Sciatic nerve (tissue), 2 donors: ENCODE measurements at regions not wholly inside any gene's neighbourhood (a gene's known extent, or its start where the extent isn't known, plus 50 kb on each side); places are given as distances from the start of the nearest gene placed in this dataset.
A peak's percentile ranks its signal among the peaks of the same experiment; 100 is the strongest.

ENCODE experiments used
- ATAC-seq: fragments of 200-7000 bp; cut with Tn5 transposase; one replicate; pipeline ENCODE4 v1.9.1; 2020; ENCODE audit warnings: mild to moderate bottlenecking, moderate library complexity
- DNase-seq: peaks from one replicate; pipeline ENCODE4 v3.0.0-alpha.2; 2020; ENCODE audit warnings: low spot score
- intact Hi-C: fragments of 100-400 bp; cut with DNase I; formaldehyde crosslinking; loops from one replicate; pipeline ENCODE4 v1.14.2; 2022
- donor health status: DM: no; HTN: no; CAD: no.
- donor health status: DM: no; HTN: no; CAD: no.

DNA sequence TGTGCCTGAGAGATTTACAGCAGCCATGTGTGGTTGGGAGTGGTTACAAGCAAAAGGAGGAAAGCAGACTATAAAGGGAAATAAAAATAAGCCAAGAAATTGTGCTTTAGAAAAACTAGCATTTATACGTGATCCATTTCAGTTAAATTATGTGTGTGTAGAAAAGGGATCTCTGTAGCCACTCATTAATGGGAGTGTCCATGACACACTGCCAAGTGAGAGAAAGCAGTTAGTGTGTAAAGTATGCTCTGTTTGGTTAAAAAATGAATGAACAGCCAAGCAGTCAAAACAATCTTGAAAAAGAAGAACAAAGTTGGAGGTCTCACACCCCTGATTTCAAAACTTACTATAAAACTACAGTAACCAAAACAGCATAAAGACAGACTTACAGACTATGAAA is 67.9 kb upstream of the GGTLC1 start:
- ATAC-seq, result no peak
- intact Hi-C loops, result no loop called here
- no peak for DNase-seq

DNA sequence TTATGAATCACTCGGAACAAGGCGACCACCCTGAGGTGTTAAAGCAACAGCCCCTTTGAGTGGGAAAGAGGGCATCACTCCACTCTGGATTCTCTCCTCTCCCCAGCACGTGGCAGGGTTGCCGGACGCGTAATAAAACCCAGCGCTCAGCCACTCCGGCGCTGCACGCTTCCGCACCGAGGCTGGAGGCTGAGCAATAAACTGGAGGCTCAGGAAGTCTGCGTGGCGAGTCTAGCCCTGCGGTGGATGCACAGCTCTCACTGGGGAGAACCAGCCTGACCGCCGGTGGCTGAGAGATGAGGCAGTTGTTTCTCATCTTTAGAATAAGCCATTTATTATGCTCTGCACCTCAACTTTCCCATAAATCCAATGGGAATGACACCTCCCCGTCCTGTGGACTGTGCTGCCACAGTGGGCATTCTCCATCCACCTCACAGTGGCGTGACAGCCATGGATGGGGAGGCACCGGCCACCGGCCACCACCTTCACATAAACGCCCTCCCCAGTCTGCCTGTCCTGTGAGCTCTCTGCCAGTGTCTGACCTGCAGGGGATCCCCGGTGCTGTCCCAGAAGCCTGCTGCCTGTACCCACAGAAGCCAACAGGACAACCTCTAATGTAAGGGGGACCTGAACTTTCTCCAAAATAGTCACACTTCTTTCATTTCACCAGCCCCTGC is 64.2 kb upstream of the GGTLC1 start:
- DNase-seq (no peak), ATAC-seq (no peak)
- intact Hi-C loops, result no loop called here

DNA sequence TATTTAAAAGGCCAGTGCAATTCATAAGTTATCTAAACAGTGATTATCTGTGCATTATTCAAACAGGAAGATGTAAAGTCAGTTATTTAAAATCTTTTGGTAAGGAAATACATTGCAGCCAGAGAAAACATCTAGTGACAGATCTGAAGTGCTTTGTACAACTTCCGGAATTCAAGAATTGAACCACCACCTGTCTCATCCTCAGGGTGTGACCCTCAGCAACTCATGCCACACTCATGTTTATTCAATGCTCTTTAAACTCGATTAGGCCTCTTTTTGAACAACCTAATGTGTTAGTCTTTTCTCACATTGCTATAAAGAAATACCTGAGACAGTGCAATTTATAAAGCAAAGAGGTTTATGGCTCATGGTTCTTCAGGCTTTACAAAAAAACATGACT is 62.6 kb upstream of the GGTLC1 start:
- intact Hi-C loops, result loop anchor here (2.0 kb wide), 1 partner anchor 44 kb away; no protein-coding TSS in a partner anchor
- ATAC-seq, result no peak
- no peak for DNase-seq

DNA sequence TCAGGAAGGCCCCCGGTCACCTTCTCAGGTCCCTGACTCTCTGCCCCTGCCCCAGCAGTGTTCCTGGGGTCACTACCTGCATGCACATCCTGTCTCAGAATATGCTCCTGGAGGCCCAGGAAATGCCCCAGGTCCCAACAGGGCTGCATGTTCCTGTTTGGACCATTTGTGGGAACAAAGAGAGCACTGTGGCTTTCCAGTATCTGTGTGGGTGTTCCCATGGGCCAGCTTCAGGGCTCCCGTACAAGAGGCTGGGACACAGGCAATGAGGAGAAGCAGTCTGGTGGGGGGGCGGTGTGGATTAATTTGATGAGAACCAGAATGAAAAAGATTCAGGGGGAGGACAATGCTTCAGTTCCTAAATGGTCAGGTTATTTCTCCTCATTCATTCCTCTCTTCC is 61.5 kb upstream of the GGTLC1 start:
- DNase-seq (no peak), ATAC-seq (peak; percentile 67)
- intact Hi-C loops, result loop anchor here (2.0 kb wide), 1 partner anchor 43 kb away; no protein-coding TSS in a partner anchor

DNA sequence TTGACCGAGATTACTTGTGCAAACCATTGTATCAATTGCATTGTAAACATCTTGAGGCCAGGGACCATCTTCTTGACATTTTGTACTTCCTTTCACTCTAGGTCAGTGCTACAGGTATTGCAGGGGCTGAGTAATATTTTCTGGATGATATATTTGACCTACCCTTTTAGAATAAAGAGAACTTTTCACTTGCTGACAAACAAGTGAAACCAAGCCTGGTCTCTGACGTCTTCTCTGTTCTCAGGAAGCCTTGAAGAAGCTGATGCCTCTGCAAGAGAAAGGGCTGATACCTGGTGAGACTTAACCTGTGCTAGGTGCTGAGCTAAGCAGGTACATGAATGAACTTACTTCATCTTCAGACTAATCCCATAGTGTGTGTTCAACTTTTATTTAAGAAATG is 60.5 kb upstream of the GGTLC1 start:
- ATAC-seq (no peak), DNase-seq (no peak)
- intact Hi-C loops, result no loop called here

DNA sequence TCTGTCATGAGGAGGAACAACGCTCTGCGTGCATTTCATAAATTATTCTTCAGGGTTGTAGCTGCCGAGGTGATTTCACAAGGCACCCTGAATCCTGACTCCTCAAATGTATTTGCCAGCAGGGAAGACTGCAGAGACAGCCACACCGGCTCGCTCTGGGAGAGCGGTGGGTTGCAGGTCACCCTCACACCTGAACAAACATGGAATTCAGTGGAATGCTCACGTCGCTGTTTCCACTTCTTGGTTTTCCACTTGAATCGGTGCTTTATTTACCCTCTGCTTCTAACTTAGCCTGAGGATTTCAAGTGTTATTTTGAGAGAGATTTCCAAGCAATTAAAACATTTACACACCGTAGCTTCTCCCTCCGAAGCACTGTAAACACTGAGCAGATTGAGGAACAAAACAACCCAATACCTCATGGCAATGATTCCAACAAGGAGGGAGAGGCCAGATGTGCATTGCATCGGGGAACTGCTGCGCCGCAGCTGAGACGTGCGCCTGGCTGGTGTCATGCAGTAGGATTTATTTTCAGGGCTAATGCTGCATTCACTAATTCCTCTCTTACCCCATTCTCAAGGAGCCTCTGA is 59.5 kb upstream of the GGTLC1 start:
- intact Hi-C loops, result no loop called here
- DNase-seq (no peak), ATAC-seq (peak; percentile 55)

DNA sequence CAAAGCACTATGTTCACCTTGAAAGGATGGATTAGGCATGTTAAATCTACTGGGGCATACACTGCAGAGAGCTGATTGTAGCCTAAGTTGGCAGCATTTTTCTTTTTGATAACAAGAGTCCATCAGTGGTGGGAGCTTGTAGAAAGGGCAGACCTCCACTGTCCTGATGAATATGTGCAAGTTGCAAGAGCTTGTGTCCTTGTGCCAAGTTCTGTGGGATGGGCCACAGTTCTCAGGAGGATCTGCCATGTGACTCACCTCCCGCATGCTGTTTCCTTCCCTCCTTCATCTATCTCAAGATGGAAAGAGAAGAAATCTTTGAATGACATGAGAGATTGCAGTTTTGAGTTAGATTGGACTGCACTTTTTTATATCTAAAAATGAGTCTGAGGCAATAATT is 58.3 kb upstream of the GGTLC1 start:
- intact Hi-C loops, result no loop called here
- no peak for DNase-seq
- ATAC-seq, result no peak

DNA sequence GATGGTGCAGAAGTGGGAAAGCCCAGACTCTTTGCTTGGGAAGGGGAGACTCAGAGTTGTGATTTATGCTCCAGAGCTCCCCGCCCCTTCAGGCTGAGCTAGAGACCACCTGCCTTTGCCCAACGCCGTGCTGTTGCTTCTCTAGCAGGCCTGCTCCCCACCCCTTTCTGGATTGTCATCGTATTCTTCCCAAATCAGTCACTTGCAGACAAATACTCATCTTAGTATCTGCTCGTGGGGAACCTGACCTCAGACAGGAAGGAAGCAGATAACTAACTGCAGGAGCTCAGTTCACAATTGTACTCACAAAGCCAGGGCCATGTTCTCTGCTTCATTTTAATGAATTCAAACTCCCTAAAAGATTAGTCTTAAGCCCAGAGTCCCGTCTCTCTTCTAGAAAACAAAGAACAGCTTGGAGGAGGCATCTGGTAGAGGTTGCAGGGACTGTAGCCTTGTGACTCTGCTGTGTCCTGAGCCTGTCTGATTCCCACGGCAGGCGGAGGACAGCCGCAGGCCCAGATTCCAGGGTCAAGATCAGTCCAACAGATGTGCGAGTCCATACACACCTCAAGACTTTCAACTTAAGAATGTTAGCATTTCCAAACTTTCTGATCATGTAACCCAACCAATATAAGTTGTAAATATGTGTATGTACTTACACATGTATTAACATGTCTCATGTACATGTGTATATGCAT is 57.2 kb upstream of the GGTLC1 start:
- DNase-seq (no peak), ATAC-seq (peak; percentile 38)
- intact Hi-C loops, result no loop called here

DNA sequence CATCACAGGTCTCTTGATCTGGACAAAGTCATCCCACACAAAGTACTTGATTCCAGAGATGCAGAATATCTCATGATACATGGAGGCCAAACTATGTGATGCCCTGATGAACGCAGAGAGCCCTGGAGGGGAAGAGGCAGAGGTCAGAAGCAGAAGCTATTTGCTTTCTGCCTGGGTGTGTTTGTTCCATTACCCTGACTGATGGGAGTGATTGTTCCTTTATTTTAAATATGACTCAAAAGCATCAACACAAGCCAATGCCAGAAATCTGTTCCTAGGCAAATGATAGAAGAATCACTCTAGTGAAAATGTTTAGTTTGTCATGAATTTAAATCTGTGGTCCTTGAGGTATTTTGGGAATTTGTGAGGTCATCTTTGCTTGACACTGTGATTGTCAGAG is 54.7 kb upstream of the GGTLC1 start:
- intact Hi-C loops, result no loop called here
- ATAC-seq, result no peak
- no peak for DNase-seq

DNA sequence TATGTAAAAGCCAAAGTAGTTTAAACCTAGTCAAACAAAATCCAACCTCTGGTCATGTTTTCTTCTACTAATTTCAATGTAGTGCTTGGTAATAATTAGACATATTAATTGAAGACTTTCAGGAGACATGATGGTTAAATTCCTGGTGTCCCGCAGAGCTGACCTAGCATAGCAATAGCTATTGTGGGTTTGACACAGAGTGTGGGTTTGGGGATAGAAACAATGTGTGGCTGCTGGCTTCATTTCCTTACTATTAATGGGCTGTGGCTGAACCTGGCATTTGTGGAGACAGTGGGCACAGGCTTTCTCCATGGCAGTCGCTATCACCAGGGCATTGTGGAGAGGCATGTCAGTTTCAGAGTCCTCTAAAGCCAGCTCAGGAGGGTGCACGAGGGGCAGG is 54.1 kb upstream of the GGTLC1 start:
- DNase-seq, result no peak
- intact Hi-C loops, result no loop called here
- ATAC-seq, result no peak

DNA sequence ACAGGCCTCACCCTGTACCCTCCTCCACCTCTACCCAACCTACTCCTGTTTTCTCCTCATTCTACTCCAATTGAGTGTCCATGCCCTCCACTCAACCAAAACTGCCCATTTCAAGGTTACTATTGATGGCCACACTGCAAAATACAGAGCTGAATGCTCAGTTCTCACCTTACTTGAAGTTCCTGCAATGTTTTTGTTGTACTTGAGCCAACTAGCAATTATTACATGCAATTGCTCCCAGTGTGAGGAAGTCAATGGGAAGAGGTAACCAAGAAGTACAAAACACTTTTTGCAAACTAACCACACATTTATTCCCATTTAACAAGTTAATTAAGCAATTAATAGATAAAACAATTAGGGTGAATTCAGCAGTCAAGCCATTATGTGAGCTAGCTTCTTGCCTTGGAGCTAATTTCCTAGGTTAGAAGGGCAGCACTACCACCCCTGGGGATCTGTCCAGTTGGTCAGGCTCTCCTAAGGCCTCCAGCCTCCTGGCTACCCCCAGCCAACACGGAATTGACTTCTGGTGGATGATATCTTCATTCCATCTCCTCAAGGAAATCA is 52.4 kb upstream of the GGTLC1 start:
- intact Hi-C loops, result no loop called here
- no peak for DNase-seq
- no peak for ATAC-seq

DNA sequence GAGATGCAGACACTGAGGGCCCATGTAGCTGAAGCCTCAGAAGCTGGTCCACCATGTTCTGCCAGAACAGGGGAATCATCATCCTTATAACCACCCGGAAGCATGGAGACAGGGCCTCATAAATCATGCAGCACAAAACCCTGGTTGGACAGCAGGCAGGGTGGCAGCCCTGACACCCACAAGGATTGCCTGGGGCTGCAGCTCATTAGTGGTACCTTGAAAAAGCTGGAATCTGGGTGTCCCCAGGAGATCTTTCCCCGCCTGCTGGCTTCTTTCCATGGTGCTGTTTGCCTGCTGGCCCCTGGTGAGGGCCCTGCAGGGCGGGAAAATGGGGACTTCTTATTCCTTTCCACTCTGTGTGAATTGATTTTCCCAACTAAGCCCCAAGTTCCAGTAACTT is 50.6 kb upstream of the GGTLC1 start:
- no peak for ATAC-seq
- intact Hi-C loops, result no loop called here

More for the DNA sequence above, 50.6 kb upstream of the GGTLC1 start:
- no peak for DNase-seq
